Esophagus (tissue), 2 donors: ENCODE measurements at regions not wholly inside any gene's neighbourhood (a gene's known extent, or its start where the extent isn't known, plus 50 kb on each side); places are given as distances from the start of the nearest gene placed in this dataset.

Experiments used
- H3K27ac ChIP-seq, 2 donors: one replicate each; pipeline ENCODE4 v1.5.1; 2013; ENCODE audit warnings: low read depth in 2 of 2, mild to moderate bottlenecking in 2 of 2, inconsistent platforms in 1 of 2, low read length in 1 of 2, moderate library complexity in 1 of 2
- H3K27me3 ChIP-seq, 2 donors: one replicate each; pipeline ENCODE4 v1.6.1; 2013; ENCODE audit warnings: low read length in 2 of 2, control low read depth in 1 of 2, mild to moderate bottlenecking in 1 of 2; ENCODE audit not compliant: insufficient read depth in 2 of 2, control insufficient read depth in 1 of 2
- H3K36me3 ChIP-seq, 2 donors: one replicate each; pipeline ENCODE4 v1.6.1; 2013; ENCODE audit warnings: low read length in 1 of 2; ENCODE audit not compliant: control insufficient read depth in 2 of 2, insufficient read depth in 2 of 2
- H3K4me1 ChIP-seq, 2 donors: one replicate each; pipeline ENCODE4 v1.6.1; 2013; ENCODE audit warnings: low read length in 1 of 2; ENCODE audit not compliant: control insufficient read depth in 2 of 2, insufficient read depth in 2 of 2
- H3K4me3 ChIP-seq, 2 donors: one replicate each; pipeline ENCODE4 v1.5.1; 2013; ENCODE audit warnings: low read length in 2 of 2, mild to moderate bottlenecking in 2 of 2, low read depth in 1 of 2, moderate library complexity in 1 of 2
- H3K9me3 ChIP-seq, 2 donors: one replicate each; pipeline ENCODE4 v1.6.1; 2013; ENCODE audit warnings: mild to moderate bottlenecking in 2 of 2, low read depth in 1 of 2, low read length in 1 of 2, moderate library complexity in 1 of 2; ENCODE audit not compliant: control insufficient read depth in 2 of 2, insufficient read depth in 1 of 2
- WGBS, 2 donors: extraction: QIAGEN DNeasy Blood & Tissue Kit; methylation state at CpG; one replicate each; pipeline ENCODE4 v1.1.7; 2013; 5-methylcytosine and 5-hydroxymethylcytosine counted together
- donor health status: healthy with polysubstance abuse.
- donor health status: Bipolar disorder and iron deficiency.

GRCh38 chr4:14700083-14700482 is 302.2 kb upstream of the CPEB2 start:
- Histone ChIP-seq H3K36me3 (no peaks in the 10 kb centered on the region), H3K27ac (no peak overlapping the region), H3K4me1 (no peaks in the 10 kb centered on the region), H3K27me3 (no peaks in the 10 kb centered on the region), H3K9me3 (no peaks in the 10 kb centered on the region), H3K4me3 (no peak overlapping the region)

- H3K4me3 ChIP-seq: no peak overlapping the region
- WGBS, 2 donors: 64 to 68% methylated on average over 3 of the region's 3 CpGs
- H3K4me1 ChIP-seq: no peaks in the 10 kb centered on the region
- H3K27ac ChIP-seq: no peak overlapping the region
- no peaks in the 10 kb centered on the region for H3K9me3 ChIP-seq
- no peaks in the 10 kb centered on the region for H3K36me3 ChIP-seq
- no peaks in the 10 kb centered on the region for H3K27me3 ChIP-seq
Measured at GRCh38 chr4:14700544-14700943, 301.7 kb upstream of the CPEB2 start.

GRCh38 chr4:14701389-14701788 is 300.9 kb upstream of the CPEB2 start:
- H3K4me3 ChIP-seq: no peak overlapping the region

GRCh38 chr4:14701896-14702295 is 300.4 kb upstream of the CPEB2 start:
- peak overlapping the region in 1 of 2 donors; percentile 41 for H3K27ac ChIP-seq

More at GRCh38 chr4:14701389-14701788, 300.9 kb upstream of the CPEB2 start:
- no peaks in the 10 kb centered on the region for H3K36me3 ChIP-seq
- H3K9me3 ChIP-seq: no peaks in the 10 kb centered on the region
- no peaks in the 10 kb centered on the region for H3K4me1 ChIP-seq
- no peaks in the 10 kb centered on the region for H3K27me3 ChIP-seq
- 19% methylated on average over 2 of the region's 2 CpGs for WGBS, 2 donors
- no peak overlapping the region for H3K27ac ChIP-seq

GRCh38 chr4:14708574-14708973 is 293.7 kb upstream of the CPEB2 start:
- no peaks in the 10 kb centered on the region for H3K4me1 ChIP-seq
- no peak overlapping the region for H3K4me3 ChIP-seq
- no peaks in the 10 kb centered on the region for H3K27me3 ChIP-seq
- H3K27ac ChIP-seq: no peak overlapping the region
- H3K9me3 ChIP-seq: no peaks in the 10 kb centered on the region
- no peaks in the 10 kb centered on the region for H3K36me3 ChIP-seq

More at GRCh38 chr4:14701896-14702295, 300.4 kb upstream of the CPEB2 start:
- H3K4me1 ChIP-seq: no peaks in the 10 kb centered on the region
- WGBS, 2 donors: 28 to 39% methylated on average over 1 of the region's 1 CpG
- no peaks in the 10 kb centered on the region for H3K27me3 ChIP-seq
- no peak overlapping the region for H3K4me3 ChIP-seq
- H3K9me3 ChIP-seq: no peaks in the 10 kb centered on the region
- H3K36me3 ChIP-seq: no peaks in the 10 kb centered on the region

GRCh38 chr4:14711259-14711658 is 291.0 kb upstream of the CPEB2 start:
- H3K27ac ChIP-seq: no peak overlapping the region
- H3K9me3 ChIP-seq: no peaks in the 10 kb centered on the region
- no peaks in the 10 kb centered on the region for H3K36me3 ChIP-seq
- no peaks in the 10 kb centered on the region for H3K4me1 ChIP-seq
- H3K4me3 ChIP-seq: no peak overlapping the region
- H3K27me3 ChIP-seq: no peaks in the 10 kb centered on the region
- WGBS, 2 donors: 66 to 77% methylated on average over 4 of the region's 4 CpGs

- H3K4me1 ChIP-seq: peaks cover 0 to 4% of the 10 kb centered on the region in 2 donors
- no peak overlapping the region for H3K4me3 ChIP-seq
- H3K9me3 ChIP-seq: no peaks in the 10 kb centered on the region
- H3K36me3 ChIP-seq: no peaks in the 10 kb centered on the region
- 83 to 87% methylated on average over 6 of the region's 6 CpGs for WGBS, 2 donors
- no peak overlapping the region for H3K27ac ChIP-seq
- H3K27me3 ChIP-seq: no peaks in the 10 kb centered on the region
Measured at GRCh38 chr4:14716691-14717090, 285.6 kb upstream of the CPEB2 start.

GRCh38 chr4:14719053-14719452 is 283.2 kb upstream of the CPEB2 start:
- Histone ChIP-seq H3K9me3 (no peaks in the 10 kb centered on the region), H3K4me3 (no peak overlapping the region), H3K36me3 (no peaks in the 10 kb centered on the region), H3K4me1 (peaks cover 0 to 4% of the 10 kb centered on the region in 2 donors), H3K27ac (peak overlapping the region in 1 of 2 donors; percentile 3), H3K27me3 (no peaks in the 10 kb centered on the region)
- WGBS, 2 donors: 35 to 39% methylated on average over 3 of the region's 3 CpGs

GRCh38 chr4:14726441-14726840 is 275.8 kb upstream of the CPEB2 start:
- H3K27me3 ChIP-seq: no peaks in the 10 kb centered on the region
- WGBS, 2 donors: 37 to 47% methylated on average over 3 of the region's 3 CpGs
- H3K9me3 ChIP-seq: no peaks in the 10 kb centered on the region
- peak overlapping the region in 1 of 2 donors; percentile 33 for H3K27ac ChIP-seq
- no peak overlapping the region for H3K4me3 ChIP-seq
- H3K36me3 ChIP-seq: no peaks in the 10 kb centered on the region
- H3K4me1 ChIP-seq: no peaks in the 10 kb centered on the region

GRCh38 chr4:14726877-14727361 is 275.4 kb upstream of the CPEB2 start:
- Histone ChIP-seq H3K36me3 (no peaks in the 10 kb centered on the region), H3K27ac (no peak overlapping the region), H3K9me3 (no peaks in the 10 kb centered on the region), H3K4me1 (no peaks in the 10 kb centered on the region), H3K27me3 (no peaks in the 10 kb centered on the region), H3K4me3 (no peak overlapping the region)
- 45 to 50% methylated on average over 4 of the region's 4 CpGs for WGBS, 2 donors
